Duodenal mucosa (tissue), 2 donors: ENCODE measurements at regions not wholly inside any gene's neighbourhood (a gene's known extent, or its start where the extent isn't known, plus 50 kb on each side); places are given as distances from the start of the nearest gene placed in this dataset.

Experiments used
- H3K27ac ChIP-seq: one replicate; pipeline ENCODE4 v1.7.0; 2013; ENCODE audit warnings: low read depth, low read length
- H3K27me3 ChIP-seq, 2 donors: one replicate each; pipeline ENCODE4 v1.7.0; 2013; ENCODE audit warnings: low read length in 2 of 2, control low read depth in 1 of 2; ENCODE audit not compliant: insufficient read depth in 2 of 2, control insufficient read depth in 1 of 2
- H3K36me3 ChIP-seq, 2 donors: one replicate each; pipeline ENCODE4 v1.7.0; 2013; ENCODE audit warnings: low read length in 2 of 2, control low read depth in 1 of 2; ENCODE audit not compliant: insufficient read depth in 2 of 2, control insufficient read depth in 1 of 2
- H3K4me1 ChIP-seq, 2 donors: one replicate each; pipeline ENCODE4 v1.7.0; 2013; ENCODE audit warnings: low read length in 2 of 2, control low read depth in 1 of 2; ENCODE audit not compliant: insufficient read depth in 2 of 2, control insufficient read depth in 1 of 2
- H3K4me3 ChIP-seq, 2 donors: one replicate each; pipeline ENCODE4 v1.7.0; 2013; ENCODE audit warnings: low read length in 2 of 2, low read depth in 1 of 2
- H3K9ac ChIP-seq, 2 donors: one replicate each; pipeline ENCODE4 v1.7.0; 2013; ENCODE audit warnings: low read length in 2 of 2, low read depth in 1 of 2
- H3K9me3 ChIP-seq, 2 donors: one replicate each; pipeline ENCODE4 v1.7.0; 2013; ENCODE audit warnings: low read length in 2 of 2, control low read depth in 1 of 2; ENCODE audit not compliant: control insufficient read depth in 1 of 2

DNA sequence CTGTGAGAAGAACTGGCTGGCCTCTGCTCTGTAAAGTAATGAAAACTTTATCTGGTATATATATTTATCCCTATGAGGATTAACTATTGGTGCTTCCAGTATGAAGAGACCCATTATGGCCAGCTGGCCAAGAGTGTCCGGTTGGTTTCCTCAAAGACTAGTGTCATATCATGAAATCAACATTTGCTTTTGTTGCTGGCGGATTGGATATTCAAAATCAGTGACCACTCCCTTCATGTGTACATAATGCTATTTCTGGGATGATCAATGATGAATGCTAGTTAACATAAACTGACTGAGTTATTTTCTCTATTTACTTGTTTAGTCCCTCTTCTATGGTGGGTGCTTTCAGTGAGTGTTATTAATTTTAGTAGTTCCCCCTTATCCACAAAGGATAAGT, 60.8 kb upstream of the NUDT12 start:
- no peaks in the 10 kb centered on the region for H3K36me3 ChIP-seq
- no peaks in the 10 kb centered on the region for H3K4me1 ChIP-seq
- no peaks in the 10 kb centered on the region for H3K9me3 ChIP-seq
- H3K27ac ChIP-seq: no peak overlapping the region
- H3K27me3 ChIP-seq: no peaks in the 10 kb centered on the region
- H3K4me3 ChIP-seq: no peak overlapping the region
- H3K9ac ChIP-seq: no peak overlapping the region

DNA sequence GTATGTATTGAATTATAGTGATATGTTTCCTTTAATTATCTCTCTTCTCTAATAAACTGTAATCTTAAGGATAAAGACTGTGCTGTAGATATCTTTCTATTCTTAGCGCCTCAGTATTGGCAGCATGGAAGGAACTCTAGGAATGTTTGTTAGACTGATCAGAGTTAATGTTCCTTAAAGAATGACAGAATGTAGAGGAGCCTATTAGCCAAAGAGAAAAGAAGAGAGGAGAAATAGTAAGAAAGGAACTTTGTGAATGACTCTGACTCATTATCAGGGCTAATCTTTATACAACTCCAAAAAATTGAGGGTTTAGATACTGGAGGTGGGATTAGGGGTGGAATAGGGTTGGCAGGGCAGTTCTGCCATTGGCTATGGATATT, 59.0 kb upstream of the NUDT12 start:
- H3K4me1 ChIP-seq: no peaks in the 10 kb centered on the region
- H3K9ac ChIP-seq: no peak overlapping the region
- H3K9me3 ChIP-seq: no peaks in the 10 kb centered on the region
- H3K27me3 ChIP-seq: no peaks in the 10 kb centered on the region
- no peak overlapping the region for H3K27ac ChIP-seq
- H3K4me3 ChIP-seq: no peak overlapping the region
- H3K36me3 ChIP-seq: no peaks in the 10 kb centered on the region

DNA sequence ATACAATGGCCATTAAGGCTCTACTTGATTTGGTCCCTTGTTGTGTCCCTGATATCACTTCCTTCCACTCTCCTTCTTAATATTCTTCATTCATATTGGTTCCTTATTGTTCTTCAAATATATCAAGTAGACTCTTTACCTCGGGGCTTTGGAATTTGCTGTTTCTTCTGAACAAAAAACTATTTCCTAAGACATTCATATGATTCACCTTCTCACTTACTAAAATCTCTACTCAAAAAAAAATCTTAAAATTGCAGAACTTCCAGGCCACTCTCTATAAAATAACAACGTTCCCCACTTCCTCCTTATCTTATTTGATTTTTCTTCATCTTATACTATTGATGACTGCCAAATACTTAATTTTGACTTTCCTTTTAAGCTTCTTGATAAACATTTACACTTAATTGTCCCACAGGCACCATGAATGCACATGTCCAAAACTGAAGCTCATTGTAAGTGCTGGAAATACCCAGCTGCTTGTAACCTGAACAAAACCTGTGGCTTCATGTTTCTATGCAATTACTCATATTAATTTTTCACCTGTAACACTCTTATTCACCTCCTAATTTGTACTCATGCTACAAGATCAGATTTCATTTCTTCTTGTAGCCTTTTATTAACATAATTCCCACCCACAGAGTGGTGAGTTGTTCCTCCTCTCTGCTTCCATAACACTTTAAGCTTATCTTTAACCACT, 58.4 kb upstream of the NUDT12 start:
- Histone ChIP-seq H3K4me3 (no peak overlapping the region), H3K27ac (no peak overlapping the region), H3K9ac (no peak overlapping the region), H3K9me3 (no peaks in the 10 kb centered on the region), H3K36me3 (no peaks in the 10 kb centered on the region), H3K27me3 (no peaks in the 10 kb centered on the region), H3K4me1 (no peaks in the 10 kb centered on the region)

DNA sequence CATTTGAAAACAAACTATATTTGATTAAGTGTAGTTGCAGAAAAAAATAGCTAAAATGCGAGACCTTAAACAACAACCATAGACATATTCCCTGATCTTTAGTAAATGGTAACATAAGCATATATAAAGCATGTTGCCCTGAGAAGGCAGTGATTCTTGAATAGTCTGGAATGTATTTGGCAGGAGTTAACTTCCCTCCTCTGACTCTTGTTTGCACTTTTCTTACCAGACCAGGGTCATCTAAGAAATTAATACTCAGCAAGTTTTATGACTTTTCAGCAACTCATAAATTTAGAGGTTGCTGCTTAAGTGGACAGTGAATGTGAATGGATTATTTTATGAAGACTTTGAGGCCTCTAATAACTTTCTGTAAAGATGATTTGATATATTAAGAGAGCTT, 55.3 kb upstream of the NUDT12 start:
- Histone ChIP-seq H3K36me3 (no peaks in the 10 kb centered on the region), H3K4me3 (no peak overlapping the region), H3K9me3 (no peaks in the 10 kb centered on the region), H3K9ac (no peak overlapping the region), H3K27me3 (no peaks in the 10 kb centered on the region), H3K4me1 (no peaks in the 10 kb centered on the region), H3K27ac (no peak overlapping the region)

DNA sequence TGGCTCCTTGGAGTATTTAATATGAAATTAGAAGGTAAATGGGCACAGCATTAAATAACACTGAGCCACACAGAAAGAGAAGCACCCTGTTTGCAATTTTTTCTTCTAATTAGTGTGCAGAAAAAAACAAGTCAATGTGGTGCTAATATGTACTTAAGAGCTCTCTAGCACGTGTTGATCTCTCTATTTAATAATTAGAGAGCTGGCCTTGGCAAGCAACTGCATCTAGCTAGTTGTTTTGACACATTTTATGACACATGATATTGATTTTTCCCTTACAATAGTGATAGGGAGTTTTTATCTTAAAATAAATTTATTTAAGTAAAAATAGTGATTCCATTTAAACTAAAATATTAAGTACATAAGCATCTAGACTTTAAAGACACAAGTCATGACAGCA, 54.5 kb upstream of the NUDT12 start:
- Histone ChIP-seq H3K27me3 (no peaks in the 10 kb centered on the region), H3K4me1 (no peaks in the 10 kb centered on the region), H3K9ac (no peak overlapping the region), H3K9me3 (no peaks in the 10 kb centered on the region), H3K27ac (no peak overlapping the region), H3K4me3 (no peak overlapping the region), H3K36me3 (no peaks in the 10 kb centered on the region)

DNA sequence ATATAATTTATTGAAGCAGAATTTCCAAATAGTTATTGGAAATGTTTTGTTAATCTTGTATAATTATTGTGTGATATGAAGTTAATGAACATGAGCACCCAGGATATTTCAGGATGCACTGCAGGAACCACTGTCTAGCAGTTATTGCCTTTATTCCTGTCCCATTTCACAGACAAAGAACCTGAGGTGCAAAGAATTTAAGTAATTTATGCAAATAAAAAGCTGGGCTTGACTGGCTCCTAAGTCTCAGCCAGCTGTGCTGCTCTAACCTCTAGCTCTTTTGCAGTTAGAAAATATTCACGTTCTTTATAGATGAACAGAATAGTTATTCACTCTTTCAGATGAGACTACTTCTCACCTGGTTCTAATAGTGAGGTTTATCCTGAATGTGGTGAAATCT, 50.0 kb upstream of the NUDT12 start:
- Histone ChIP-seq H3K9ac (no peak overlapping the region), H3K27ac (no peak overlapping the region), H3K27me3 (no peaks in the 10 kb centered on the region), H3K4me3 (no peak overlapping the region), H3K9me3 (no peaks in the 10 kb centered on the region), H3K4me1 (no peaks in the 10 kb centered on the region), H3K36me3 (no peaks in the 10 kb centered on the region)
